Coronary artery (tissue), 2 donors: ENCODE measurements at regions not wholly inside any gene's neighbourhood (a gene's known extent, or its start where the extent isn't known, plus 50 kb on each side); places are given as distances from the start of the nearest gene placed in this dataset.

Source experiments
- DNase-seq: peaks from one replicate; pipeline ENCODE4 v3.0.0-alpha.2; 2017; ENCODE audit warnings: low spot score
- H3K27ac ChIP-seq, 2 donors: fragments of 200-600 bp; sonication (generic); one replicate each; pipeline ENCODE4 v1.5.1; 2016 to 2019
- H3K4me3 ChIP-seq: fragments of 200-600 bp; sonication (generic); 2 replicates; pipeline ENCODE4 v1.5.1; 2016; ENCODE audit warnings: mild to moderate bottlenecking, moderate library complexity
- CTCF ChIP-seq: fragments of 200-600 bp; sonication (generic); IDR thresholded peaks from one replicate; pipeline ENCODE4 v1.5.1; 2019; ENCODE audit warnings: antibody characterized with exemption

- Histone ChIP-seq H3K4me3 (no peak overlapping the region), H3K27ac (peak overlapping the region in 1 of 2 donors; percentile 11)
- no peak for TF ChIP-seq CTCF
- DNase-seq, result no peak
These were observed 199.1 kb upstream of the POU3F3 start for GRCh38 chr2:104654811-104655210.

- no peak for DNase-seq
- no peak for TF ChIP-seq CTCF
- H3K27ac ChIP-seq, result no peak overlapping the region
These were observed 197.2 kb upstream of the POU3F3 start for GRCh38 chr2:104656571-104657163.

GRCh38 chr2:104658144-104658835 is 195.6 kb upstream of the POU3F3 start:
- no peak for DNase-seq
- no peak for TF ChIP-seq CTCF
- Histone ChIP-seq H3K27ac (peak overlapping the region in 1 of 2 donors; percentile 43), H3K4me3 (no peak overlapping the region)

More at GRCh38 chr2:104656571-104657163, 197.2 kb upstream of the POU3F3 start:
- H3K4me3 ChIP-seq, result no peak overlapping the region

- TF ChIP-seq CTCF, result no peak
- H3K27ac ChIP-seq, result no peak overlapping the region
- H3K4me3 ChIP-seq, result peak overlapping the region; percentile 20
- no peak for DNase-seq
These were observed 194.9 kb upstream of the POU3F3 start for GRCh38 chr2:104658904-104659591.

GRCh38 chr2:104660991-104661390 is 192.9 kb upstream of the POU3F3 start:
- no peak overlapping the region for H3K4me3 ChIP-seq
- no peak overlapping the region for H3K27ac ChIP-seq
- DNase-seq, result no peak
- TF ChIP-seq CTCF, result no peak

- H3K27ac ChIP-seq, result no peak overlapping the region
- H3K4me3 ChIP-seq, result no peak overlapping the region
- TF ChIP-seq CTCF, result no peak
- DNase-seq, result no peak
These were observed 189.2 kb upstream of the POU3F3 start for GRCh38 chr2:104664672-104665071.
